Prostate gland (tissue), 2 donors: ENCODE measurements at regions not wholly inside any gene's neighbourhood (a gene's known extent, or its start where the extent isn't known, plus 50 kb on each side); places are given as distances from the start of the nearest gene placed in this dataset.

Experiments
- DNase-seq: peaks from one replicate; pipeline ENCODE4 v3.0.0-alpha.2; 2019; ENCODE audit warnings: low spot score
- H3K27ac ChIP-seq, 2 donors: fragments of 200-600 bp; sonication (generic); 2 replicates each; pipeline ENCODE4 v1.5.1; 2017 to 2019
- H3K27me3 ChIP-seq: fragments of 200-600 bp; sonication (generic); replicated peaks from 2 replicates; pipeline ENCODE4 v1.5.1; 2019; ENCODE audit not compliant: insufficient read depth
- H3K36me3 ChIP-seq, 2 donors: fragments of 200-600 bp; sonication (generic); 1 replicate in 1 of 2; 2 replicates in 1 of 2; pipeline versions ENCODE4 v1.5.1 to v1.8.1; 2017 to 2019
- H3K4me1 ChIP-seq: fragments of 200-600 bp; sonication (generic); replicated peaks from 2 replicates; pipeline ENCODE4 v1.5.1; 2019
- H3K4me3 ChIP-seq, 2 donors: fragments of 200-600 bp; sonication (generic); 2 replicates each; pipeline ENCODE4 v1.5.1; 2017 to 2019
- H3K9me3 ChIP-seq: fragments of 200-600 bp; sonication (generic); 2 replicates; pipeline ENCODE4 v1.5.1; 2017
- CTCF ChIP-seq, 4 experiments: fragments of 200-600 bp in 2 of 4; fragments of 450-650 bp in 2 of 4; sonication (generic) in 2 of 4; IDR thresholded peaks; 1 replicate in 3 of 4; 2 replicates in 1 of 4; pipeline ENCODE4 v1.5.1; 2016 to 2019; ENCODE audit warnings: antibody characterized with exemption in 4 of 4, mild to moderate bottlenecking in 2 of 4, moderate library complexity in 2 of 4
- POLR2A ChIP-seq: fragments of 450-650 bp; IDR thresholded peaks from one replicate; pipeline ENCODE4 v1.6.1; 2016; ENCODE audit warnings: antibody characterized with exemption, mild to moderate bottlenecking
- POLR2AphosphoS5 ChIP-seq: sonication (generic); formaldehyde crosslinking; IDR thresholded peaks from one replicate; pipeline ENCODE4 v1.6.1; 2017; ENCODE audit warnings: antibody characterized with exemption
- WGBS: methylation state at CpG from one replicate; pipeline ENCODE4 v1.1.5; 2018; 5-methylcytosine and 5-hydroxymethylcytosine counted together
- intact Hi-C: fragments of 100-400 bp; cut with DNase I; formaldehyde crosslinking; loops from one replicate; pipeline ENCODE4 v1.14.2; 2022

GRCh38 chr18:78816916-78817315, 162.7 kb upstream of the SALL3 start:
- intact Hi-C loops, result no loop called here
- Histone ChIP-seq H3K9me3 (no peaks in the 10 kb centered on the region), H3K27ac (no peak overlapping the region), H3K36me3 (no peaks in the 10 kb centered on the region), H3K27me3 (peaks cover 12% of the 10 kb centered on the region), H3K4me3 (no peak overlapping the region), H3K4me1 (no peaks in the 10 kb centered on the region)
- WGBS, result 90% methylated on average over 21 of the region's 21 CpGs
- no peak for TF ChIP-seq POLR2AphosphoS5
- no peak for TF ChIP-seq CTCF (IDR thresholded peaks at IDR 0.05)
- no peak for TF ChIP-seq POLR2A
- DNase-seq, result no peak

- no peak for DNase-seq
- no peaks in the 10 kb centered on the region for H3K4me1 ChIP-seq
- WGBS, result 95% methylated on average over 5 of the region's 5 CpGs
- no peaks in the 10 kb centered on the region for H3K36me3 ChIP-seq
- no peak overlapping the region for H3K27ac ChIP-seq
- H3K27me3 ChIP-seq, result peaks cover 12% of the 10 kb centered on the region
- H3K4me3 ChIP-seq, result no peak overlapping the region
- no peaks in the 10 kb centered on the region for H3K9me3 ChIP-seq
- no peak for TF ChIP-seq CTCF (IDR thresholded peaks at IDR 0.05)
- TF ChIP-seq POLR2A, result no peak
- no peak for TF ChIP-seq POLR2AphosphoS5
- intact Hi-C loops, result no loop called here
Observed at GRCh38 chr18:78818495-78818894, 161.1 kb upstream of the SALL3 start.

- Histone ChIP-seq H3K27ac (no peak overlapping the region), H3K4me1 (no peaks in the 10 kb centered on the region), H3K36me3 (no peaks in the 10 kb centered on the region), H3K9me3 (no peaks in the 10 kb centered on the region), H3K4me3 (no peak overlapping the region), H3K27me3 (peaks cover 12% of the 10 kb centered on the region)
- no peak for TF ChIP-seq POLR2AphosphoS5
- no peak for TF ChIP-seq POLR2A
- TF ChIP-seq CTCF (IDR thresholded peaks at IDR 0.05), result no peak
- intact Hi-C loops, result no loop called here
- WGBS, result no CpG with 5 or more reads among the region's 2 CpGs
- no peak for DNase-seq
Observed at GRCh38 chr18:78818961-78819360, 160.7 kb upstream of the SALL3 start.

- Histone ChIP-seq H3K4me3 (no peak overlapping the region), H3K27me3 (peaks cover 12% of the 10 kb centered on the region), H3K4me1 (no peaks in the 10 kb centered on the region), H3K9me3 (no peaks in the 10 kb centered on the region), H3K27ac (no peak overlapping the region), H3K36me3 (no peaks in the 10 kb centered on the region)
- TF ChIP-seq CTCF (IDR thresholded peaks at IDR 0.05), result no peak
- TF ChIP-seq POLR2A, result no peak
- TF ChIP-seq POLR2AphosphoS5, result no peak
- 64% methylated on average over 14 of the region's 14 CpGs for WGBS
- intact Hi-C loops, result no loop called here
- DNase-seq, result no peak
Observed at GRCh38 chr18:78820161-78820834, 159.3 kb upstream of the SALL3 start.

- 87% methylated on average over 9 of the region's 9 CpGs for WGBS
- TF ChIP-seq POLR2AphosphoS5, result no peak
- TF ChIP-seq POLR2A, result no peak
- TF ChIP-seq CTCF (IDR thresholded peaks at IDR 0.05), result no peak
- peaks cover 12% of the 10 kb centered on the region for H3K27me3 ChIP-seq
Observed at GRCh38 chr18:78821396-78821795, 158.2 kb upstream of the SALL3 start.

More at GRCh38 chr18:78821396-78821795, 158.2 kb upstream of the SALL3 start:
- DNase-seq, result no peak
- intact Hi-C loops, result no loop called here
- H3K4me3 ChIP-seq, result no peak overlapping the region
- H3K36me3 ChIP-seq, result no peaks in the 10 kb centered on the region
- H3K27ac ChIP-seq, result no peak overlapping the region
- H3K4me1 ChIP-seq, result no peaks in the 10 kb centered on the region
- H3K9me3 ChIP-seq, result no peaks in the 10 kb centered on the region
